ENCODE measurements at regions not wholly inside any gene's neighbourhood (a gene's known extent, or its start where the extent isn't known, plus 50 kb on each side); places are given as distances from the start of the nearest gene placed in this dataset.

DNA sequence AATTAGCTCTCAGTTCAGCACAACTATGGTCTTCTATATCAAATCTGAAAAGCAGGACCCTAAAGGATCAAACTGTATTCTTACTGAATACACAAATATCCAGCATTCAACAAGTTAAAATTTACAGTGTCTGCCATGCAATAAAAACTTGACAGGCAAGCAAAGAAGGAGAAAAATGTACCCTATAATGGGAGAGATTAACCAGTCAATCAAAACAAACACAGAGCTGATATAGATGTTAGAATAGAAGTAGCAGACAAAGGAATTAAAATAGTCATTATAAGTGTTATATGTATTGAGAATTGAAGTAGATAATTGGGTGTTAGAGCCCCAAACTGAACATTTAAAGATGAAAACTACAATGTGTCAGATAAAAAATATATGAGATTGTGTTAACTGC lies 914.9 kb downstream of the EPHA7 start:
- no peak for TF ChIP-seq SP2 (IDR thresholded peaks at IDR 0.05; ENCODE audit: low read length)
- no peak for TF ChIP-seq CTCF (IDR thresholded peaks at IDR 0.05; ENCODE audit: control extremely low read depth in 1 of 3, insufficient read depth in 1 of 3, low read depth in 1 of 3, low read length in 3 of 3)
- no peak for TF ChIP-seq TAF1 (IDR thresholded peaks at IDR 0.05; ENCODE audit: low read depth, low read length)
- TF ChIP-seq GTF2F1 (IDR thresholded peaks at IDR 0.05; ENCODE audit: borderline replicate concordance, low read depth, low read length) = no peak
- no peak for TF ChIP-seq KDM1A (IDR thresholded peaks at IDR 0.05; ENCODE audit: borderline replicate concordance, low read length)
- TF ChIP-seq POLR2AphosphoS5 (IDR thresholded peaks at IDR 0.05; ENCODE audit: low read depth, low read length) = no peak

Data from H1 (cell line).